Breast epithelium (tissue), 3 donors: ENCODE measurements at regions not wholly inside any gene's neighbourhood (a gene's known extent, or its start where the extent isn't known, plus 50 kb on each side); places are given as distances from the start of the nearest gene placed in this dataset.

Experiments used
- CTCF ChIP-seq, 3 donors: fragments of 450-650 bp; IDR thresholded peaks; one replicate each; pipeline ENCODE4 v1.5.1; 2016 to 2017; ENCODE audit warnings: antibody characterized with exemption in 3 of 3, mild to moderate bottlenecking in 3 of 3, moderate library complexity in 3 of 3
- POLR2A ChIP-seq: fragments of 450-650 bp; IDR thresholded peaks from one replicate; pipeline ENCODE4 v1.6.1; 2016; ENCODE audit warnings: antibody characterized with exemption, mild to moderate bottlenecking, moderate library complexity

GRCh38 chr14:106845286-106846087 lies 1319.1 kb downstream of the TMEM121 start:
- TF ChIP-seq POLR2A (no peak), CTCF (IDR thresholded peaks at IDR 0.05) (no peak)
